ENCODE measurements at regions not wholly inside any gene's neighbourhood (a gene's known extent, or its start where the extent isn't known, plus 50 kb on each side); places are given as distances from the start of the nearest gene placed in this dataset.

GRCh38 chr18:31213641-31214040, 51.0 kb upstream of the DSC1 start:
- Histone ChIP-seq H3K27ac (ENCODE audit: low read length) (no peak overlapping the region), H3K27me3 (ENCODE audit: low read length) (no peaks in the 10 kb centered on the region), H3K79me2 (ENCODE audit: low read length) (no peaks in the 10 kb centered on the region), H3K9ac (ENCODE audit: low read length) (no peak overlapping the region), H3K4me1 (ENCODE audit: low read length) (peaks cover 39% of the 10 kb centered on the region), H3K9me2 (replicated peaks; ENCODE audit: insufficient read depth, low read length) (no peaks in the 10 kb centered on the region), H3K4me3 (ENCODE audit: low read length) (no peak overlapping the region), H3K4me2 (ENCODE audit: low read depth, low read length, poor library complexity, severe bottlenecking) (no peak overlapping the region), H3K36me3 (ENCODE audit: insufficient read depth, low read length) (peaks cover 9% of the 10 kb centered on the region; the same call in 1 of the 2 replicates), H2AFZ (ENCODE audit: low read length) (0 out of 2 replicates have a peak overlapping the region, but pooled peaks have one; percentile 13), H4K20me1 (ENCODE audit: insufficient read depth, low read depth, low read length) (no peaks in the 10 kb centered on the region), H3K9me3 (ENCODE audit: low read length) (peaks cover 10% of the 10 kb centered on the region)
- DNase-seq = no peak

GRCh38 chr18:31217038-31217849, 54.6 kb upstream of the DSC1 start:
- Histone ChIP-seq H3K27me3 (ENCODE audit: low read length) (no peaks in the 10 kb centered on the region), H3K9me3 (ENCODE audit: low read length) (no peaks in the 10 kb centered on the region; the same call in 1 of the 2 replicates), H3K27ac (ENCODE audit: low read length) (peak overlapping the region; percentile 56), H2AFZ (ENCODE audit: low read length) (peak overlapping the region; percentile 76), H3K9me2 (replicated peaks; ENCODE audit: insufficient read depth, low read length) (no peaks in the 10 kb centered on the region), H3K4me3 (ENCODE audit: low read length) (peak overlapping the region; percentile 16; the same call in 1 of the 2 replicates), H3K4me2 (ENCODE audit: low read depth, low read length, poor library complexity, severe bottlenecking) (peak overlapping the region; percentile 11), H3K9ac (ENCODE audit: low read length) (peak overlapping the region; percentile 45), H4K20me1 (ENCODE audit: insufficient read depth, low read depth, low read length) (no peaks in the 10 kb centered on the region), H3K36me3 (ENCODE audit: insufficient read depth, low read length) (0 out of 2 replicates have a peak, but pooled peaks cover 5% of the 10 kb centered on the region), H3K4me1 (ENCODE audit: low read length) (peaks cover 25% of the 10 kb centered on the region), H3K79me2 (ENCODE audit: low read length) (no peaks in the 10 kb centered on the region)
- peak; percentile 80 for DNase-seq

GRCh38 chr18:31218671-31219383, 56.2 kb upstream of the DSC1 start:
- Histone ChIP-seq H3K27ac (ENCODE audit: low read length) (peak overlapping the region; percentile 12; the same call in 1 of the 2 replicates), H3K27me3 (ENCODE audit: low read length) (no peaks in the 10 kb centered on the region), H3K9me2 (replicated peaks; ENCODE audit: insufficient read depth, low read length) (no peaks in the 10 kb centered on the region), H3K79me2 (ENCODE audit: low read length) (peaks cover under 1% of the 10 kb centered on the region), H2AFZ (ENCODE audit: low read length) (no peak overlapping the region), H3K9me3 (ENCODE audit: low read length) (no peaks in the 10 kb centered on the region; the same call in 1 of the 2 replicates), H3K36me3 (ENCODE audit: insufficient read depth, low read length) (0 out of 2 replicates have a peak, but pooled peaks cover 5% of the 10 kb centered on the region), H3K4me3 (ENCODE audit: low read length) (0 out of 2 replicates have a peak overlapping the region, but pooled peaks have one; percentile 0), H4K20me1 (ENCODE audit: insufficient read depth, low read depth, low read length) (no peaks in the 10 kb centered on the region), H3K4me1 (ENCODE audit: low read length) (peaks cover 35% of the 10 kb centered on the region), H3K4me2 (ENCODE audit: low read depth, low read length, poor library complexity, severe bottlenecking) (no peak overlapping the region), H3K9ac (ENCODE audit: low read length) (no peak overlapping the region)
- DNase-seq = no peak

- Histone ChIP-seq H3K36me3 (ENCODE audit: insufficient read depth, low read length) (0 out of 2 replicates have a peak, but pooled peaks cover 5% of the 10 kb centered on the region), H3K4me1 (ENCODE audit: low read length) (peaks cover 41% of the 10 kb centered on the region), H3K9ac (ENCODE audit: low read length) (no peak overlapping the region)
Observed at GRCh38 chr18:31219395-31219794, 56.7 kb upstream of the DSC1 start.

GRCh38 chr18:31223371-31223770, 60.7 kb upstream of the DSC1 start:
- Histone ChIP-seq H3K36me3 (ENCODE audit: insufficient read depth, low read length) (0 out of 2 replicates have a peak, but pooled peaks cover 5% of the 10 kb centered on the region), H3K9ac (ENCODE audit: low read length) (peak overlapping the region; percentile 67), H3K4me2 (ENCODE audit: low read depth, low read length, poor library complexity, severe bottlenecking) (peak overlapping the region; percentile 53), H3K27ac (ENCODE audit: low read length) (peak overlapping the region; percentile 90), H3K9me2 (replicated peaks; ENCODE audit: insufficient read depth, low read length) (no peaks in the 10 kb centered on the region), H3K4me1 (ENCODE audit: low read length) (peaks cover 63% of the 10 kb centered on the region), H4K20me1 (ENCODE audit: insufficient read depth, low read depth, low read length) (no peaks in the 10 kb centered on the region), H3K27me3 (ENCODE audit: low read length) (no peaks in the 10 kb centered on the region), H3K4me3 (ENCODE audit: low read length) (peak overlapping the region; percentile 38; the same call in 1 of the 2 replicates), H2AFZ (ENCODE audit: low read length) (peak overlapping the region; percentile 26; the same call in 1 of the 2 replicates), H3K9me3 (ENCODE audit: low read length) (no peaks in the 10 kb centered on the region; the same call in 1 of the 2 replicates), H3K79me2 (ENCODE audit: low read length) (peaks cover 29% of the 10 kb centered on the region)
- DNase-seq = peak; percentile 89

More at GRCh38 chr18:31219395-31219794, 56.7 kb upstream of the DSC1 start:
- Histone ChIP-seq H3K9me3 (ENCODE audit: low read length) (no peaks in the 10 kb centered on the region; the same call in 1 of the 2 replicates), H3K4me3 (ENCODE audit: low read length) (peak overlapping the region; percentile 0; the same call in 1 of the 2 replicates), H3K27ac (ENCODE audit: low read length) (peak overlapping the region; percentile 12; the same call in 1 of the 2 replicates), H4K20me1 (ENCODE audit: insufficient read depth, low read depth, low read length) (no peaks in the 10 kb centered on the region), H3K79me2 (ENCODE audit: low read length) (peaks cover 6% of the 10 kb centered on the region), H2AFZ (ENCODE audit: low read length) (no peak overlapping the region), H3K9me2 (replicated peaks; ENCODE audit: insufficient read depth, low read length) (no peaks in the 10 kb centered on the region), H3K27me3 (ENCODE audit: low read length) (no peaks in the 10 kb centered on the region), H3K4me2 (ENCODE audit: low read depth, low read length, poor library complexity, severe bottlenecking) (no peak overlapping the region)
- no peak for DNase-seq

GRCh38 chr18:31225668-31226067, 63.0 kb upstream of the DSC1 start:
- Histone ChIP-seq H3K4me3 (ENCODE audit: low read length) (peak overlapping the region; percentile 38), H3K9ac (ENCODE audit: low read length) (peak overlapping the region; percentile 54), H3K27ac (ENCODE audit: low read length) (peak overlapping the region; percentile 90), H2AFZ (ENCODE audit: low read length) (peak overlapping the region; percentile 76), H3K79me2 (ENCODE audit: low read length) (peaks cover 35% of the 10 kb centered on the region), H3K4me1 (ENCODE audit: low read length) (peaks cover 86% of the 10 kb centered on the region), H4K20me1 (ENCODE audit: insufficient read depth, low read depth, low read length) (no peaks in the 10 kb centered on the region), H3K36me3 (ENCODE audit: insufficient read depth, low read length) (no peaks in the 10 kb centered on the region), H3K9me2 (replicated peaks; ENCODE audit: insufficient read depth, low read length) (no peaks in the 10 kb centered on the region), H3K4me2 (ENCODE audit: low read depth, low read length, poor library complexity, severe bottlenecking) (peak overlapping the region; percentile 53), H3K9me3 (ENCODE audit: low read length) (no peaks in the 10 kb centered on the region; the same call in 1 of the 2 replicates), H3K27me3 (ENCODE audit: low read length) (no peaks in the 10 kb centered on the region)
- DNase-seq = peak; percentile 65

- Histone ChIP-seq H2AFZ (ENCODE audit: low read length) (peak overlapping the region; percentile 36; the same call in 1 of the 2 replicates), H4K20me1 (ENCODE audit: insufficient read depth, low read depth, low read length) (no peaks in the 10 kb centered on the region), H3K9ac (ENCODE audit: low read length) (no peak overlapping the region), H3K79me2 (ENCODE audit: low read length) (peaks cover 41% of the 10 kb centered on the region), H3K27me3 (ENCODE audit: low read length) (no peaks in the 10 kb centered on the region), H3K27ac (ENCODE audit: low read length) (peak overlapping the region; percentile 90), H3K9me2 (replicated peaks; ENCODE audit: insufficient read depth, low read length) (no peaks in the 10 kb centered on the region), H3K36me3 (ENCODE audit: insufficient read depth, low read length) (no peaks in the 10 kb centered on the region), H3K4me3 (ENCODE audit: low read length) (0 out of 2 replicates have a peak overlapping the region, but pooled peaks have one; percentile 5), H3K4me2 (ENCODE audit: low read depth, low read length, poor library complexity, severe bottlenecking) (peak overlapping the region; percentile 8), H3K4me1 (ENCODE audit: low read length) (peaks cover 100% of the 10 kb centered on the region), H3K9me3 (ENCODE audit: low read length) (no peaks in the 10 kb centered on the region)
- no peak for DNase-seq
Observed at GRCh38 chr18:31227497-31228229, 65.0 kb upstream of the DSC1 start.

Measured in Karpas-422 (cell line).